Skeletal muscle tissue (tissue), 3 donors: ENCODE measurements at regions not wholly inside any gene's neighbourhood (a gene's known extent, or its start where the extent isn't known, plus 50 kb on each side); places are given as distances from the start of the nearest gene placed in this dataset.

ENCODE experiments used
- H3K27ac ChIP-seq: one replicate; pipeline ENCODE4 v1.7.0; 2013; ENCODE audit warnings: mild to moderate bottlenecking, low read depth, low read length, inconsistent platforms
- H3K27me3 ChIP-seq, 3 donors: one replicate each; pipeline ENCODE4 v1.7.0; 2013; ENCODE audit warnings: low read length in 3 of 3; ENCODE audit not compliant: control insufficient read depth in 3 of 3, insufficient read depth in 3 of 3
- H3K36me3 ChIP-seq, 3 donors: one replicate each; pipeline ENCODE4 v1.7.0; 2013; ENCODE audit warnings: low read length in 3 of 3; ENCODE audit not compliant: control insufficient read depth in 3 of 3, insufficient read depth in 3 of 3
- H3K4me1 ChIP-seq, 3 donors: one replicate each; pipeline ENCODE4 v1.7.0; 2013; ENCODE audit warnings: low read length in 3 of 3, mild to moderate bottlenecking in 3 of 3; ENCODE audit not compliant: control insufficient read depth in 3 of 3, insufficient read depth in 3 of 3
- H3K4me3 ChIP-seq, 3 donors: one replicate each; pipeline ENCODE4 v1.7.0; 2013; ENCODE audit warnings: low read length in 3 of 3
- H3K9ac ChIP-seq, 3 donors: one replicate each; pipeline ENCODE4 v1.7.0; 2013; ENCODE audit warnings: low read length in 3 of 3, mild to moderate bottlenecking in 3 of 3, moderate library complexity in 2 of 3, low read depth in 1 of 3
- H3K9me3 ChIP-seq, 3 donors: one replicate each; pipeline ENCODE4 v1.7.0; 2013; ENCODE audit warnings: low read length in 3 of 3; ENCODE audit not compliant: control insufficient read depth in 3 of 3
- donor health status: Osteomylitis.

DNA sequence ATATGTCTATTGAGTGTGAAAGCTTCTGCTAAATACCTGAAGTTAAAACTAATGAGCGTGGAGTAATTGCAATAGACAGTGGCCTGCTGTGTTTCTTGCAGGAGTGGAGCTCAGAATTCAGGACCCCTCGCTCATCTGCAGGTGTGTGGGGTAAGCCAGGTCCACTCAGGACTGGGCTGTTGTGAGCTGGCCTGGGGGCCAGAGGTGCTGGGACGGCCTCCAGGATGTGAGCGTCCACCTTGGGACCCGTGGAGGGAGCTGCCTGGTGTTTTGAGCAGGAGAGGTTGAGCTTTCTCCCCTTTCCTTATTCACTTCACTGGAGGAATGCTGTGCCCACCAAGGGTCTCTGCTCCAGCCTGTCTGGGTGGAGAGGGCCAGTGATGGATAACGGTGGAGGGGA lies 681.2 kb downstream of the BRD1 start:
- Histone ChIP-seq H3K4me3 (no peak overlapping the region), H3K9me3 (peaks cover 0 to 4% (median 0%) of the 10 kb centered on the region in 3 donors), H3K27me3 (peaks cover 2 to 21% (median 6%) of the 10 kb centered on the region in 3 donors), H3K36me3 (no peaks in the 10 kb centered on the region), H3K9ac (no peak overlapping the region), H3K27ac (no peak overlapping the region), H3K4me1 (no peaks in the 10 kb centered on the region)

DNA sequence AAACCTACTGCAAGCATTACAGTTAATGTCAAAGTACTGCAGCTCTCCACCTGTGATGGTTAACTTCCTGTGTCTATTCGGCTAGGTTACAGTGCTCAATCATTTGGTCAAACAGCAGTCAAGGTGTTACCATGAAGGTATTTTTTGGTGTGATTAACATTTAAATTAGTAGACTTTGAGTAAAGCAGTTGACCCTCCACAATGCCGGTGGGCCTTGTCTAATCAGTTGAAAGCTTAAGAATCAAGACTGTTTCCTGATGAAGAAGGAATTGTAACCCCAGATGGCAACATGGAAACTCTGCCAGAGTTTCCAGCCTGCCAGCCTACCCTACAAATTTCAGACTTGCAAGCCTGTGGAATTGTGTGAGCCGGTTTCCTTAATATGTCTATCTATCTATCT lies 683.9 kb downstream of the BRD1 start:
- no peaks in the 10 kb centered on the region for H3K4me1 ChIP-seq
- H3K36me3 ChIP-seq, result no peaks in the 10 kb centered on the region
- peaks cover 2 to 32% (median 8%) of the 10 kb centered on the region in 3 donors for H3K27me3 ChIP-seq
- H3K9ac ChIP-seq, result no peak overlapping the region
- H3K4me3 ChIP-seq, result no peak overlapping the region
- H3K27ac ChIP-seq, result no peak overlapping the region
- H3K9me3 ChIP-seq, result peaks cover 0 to 4% (median 0%) of the 10 kb centered on the region in 3 donors

DNA sequence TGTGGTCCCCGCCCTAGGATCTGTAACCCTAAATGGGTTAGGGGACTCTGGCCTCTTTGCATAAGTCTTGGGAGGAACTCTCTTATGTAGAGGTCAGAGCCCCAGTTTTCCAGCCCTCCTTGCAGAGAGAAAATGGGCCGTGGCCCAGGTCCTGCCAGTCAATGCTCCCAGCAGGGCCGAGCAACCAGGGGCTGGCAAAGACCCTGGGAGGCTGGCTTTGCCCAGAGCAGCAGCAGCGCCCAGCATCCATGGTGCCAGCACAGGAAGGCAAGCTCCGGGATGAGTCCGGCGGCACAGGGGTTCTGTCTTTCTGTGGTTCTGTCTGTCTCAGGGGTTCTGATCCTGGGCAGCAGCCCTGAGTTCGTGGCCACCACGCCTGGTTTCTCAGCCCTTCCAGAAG lies 684.8 kb downstream of the BRD1 start:
- Histone ChIP-seq H3K27me3 (peaks cover under 1 to 28% (median 8%) of the 10 kb centered on the region in 3 donors), H3K9ac (no peak overlapping the region)

DNA sequence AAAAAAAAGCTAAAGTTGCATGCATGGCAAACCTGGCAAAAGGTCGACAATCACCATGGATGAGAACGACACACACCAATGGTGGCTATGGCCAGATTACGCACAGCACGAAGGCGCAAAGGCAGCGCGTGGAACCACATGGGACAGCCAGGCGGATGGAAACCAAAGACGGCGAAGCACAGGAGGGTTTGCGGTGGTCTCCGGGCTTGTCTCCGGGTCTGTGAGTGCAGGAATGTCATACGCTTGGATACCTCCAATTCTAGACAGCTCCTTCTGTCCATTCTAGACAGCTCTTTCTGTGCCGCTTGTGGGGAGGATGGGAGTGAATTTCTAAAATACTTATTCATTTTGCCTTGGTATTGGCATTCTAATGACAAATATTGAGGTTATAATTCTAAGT lies 685.4 kb downstream of the BRD1 start:
- Histone ChIP-seq H3K9ac (no peak overlapping the region), H3K36me3 (no peaks in the 10 kb centered on the region), H3K4me3 (no peak overlapping the region), H3K4me1 (no peaks in the 10 kb centered on the region), H3K27me3 (peaks cover 0 to 26% (median 8%) of the 10 kb centered on the region in 3 donors), H3K9me3 (peaks cover 0 to 4% (median 0%) of the 10 kb centered on the region in 3 donors), H3K27ac (no peak overlapping the region)

More for the DNA sequence above, 684.8 kb downstream of the BRD1 start:
- H3K36me3 ChIP-seq, result no peaks in the 10 kb centered on the region
- H3K4me3 ChIP-seq, result no peak overlapping the region
- peaks cover 0 to 4% (median 0%) of the 10 kb centered on the region in 3 donors for H3K9me3 ChIP-seq
- H3K4me1 ChIP-seq, result no peaks in the 10 kb centered on the region
- no peak overlapping the region for H3K27ac ChIP-seq

DNA sequence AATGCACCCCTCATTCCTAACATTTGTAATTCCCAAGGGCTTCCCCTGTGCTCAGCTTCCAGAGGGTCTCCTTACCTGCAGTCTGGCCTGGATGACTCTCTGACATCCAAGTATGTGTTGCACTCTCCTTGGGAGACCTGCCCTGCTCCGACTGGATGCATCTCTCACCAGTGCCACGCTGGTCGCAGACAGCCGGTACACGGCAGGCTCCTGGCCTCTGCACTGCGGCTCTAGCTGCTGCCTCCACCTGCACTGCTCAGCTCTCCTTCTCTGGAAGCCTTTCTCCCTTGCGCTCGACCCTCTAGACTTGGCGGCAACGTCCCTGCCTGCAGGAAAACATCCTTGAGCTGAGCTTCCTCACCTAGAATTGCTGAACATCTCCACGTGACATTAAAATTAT lies 685.9 kb downstream of the BRD1 start:
- Histone ChIP-seq H3K4me3 (no peak overlapping the region), H3K4me1 (no peaks in the 10 kb centered on the region), H3K27ac (no peak overlapping the region), H3K27me3 (peaks cover 0 to 26% (median 8%) of the 10 kb centered on the region in 3 donors), H3K9me3 (peaks cover 0 to 4% (median 0%) of the 10 kb centered on the region in 3 donors), H3K9ac (no peak overlapping the region), H3K36me3 (no peaks in the 10 kb centered on the region)

DNA sequence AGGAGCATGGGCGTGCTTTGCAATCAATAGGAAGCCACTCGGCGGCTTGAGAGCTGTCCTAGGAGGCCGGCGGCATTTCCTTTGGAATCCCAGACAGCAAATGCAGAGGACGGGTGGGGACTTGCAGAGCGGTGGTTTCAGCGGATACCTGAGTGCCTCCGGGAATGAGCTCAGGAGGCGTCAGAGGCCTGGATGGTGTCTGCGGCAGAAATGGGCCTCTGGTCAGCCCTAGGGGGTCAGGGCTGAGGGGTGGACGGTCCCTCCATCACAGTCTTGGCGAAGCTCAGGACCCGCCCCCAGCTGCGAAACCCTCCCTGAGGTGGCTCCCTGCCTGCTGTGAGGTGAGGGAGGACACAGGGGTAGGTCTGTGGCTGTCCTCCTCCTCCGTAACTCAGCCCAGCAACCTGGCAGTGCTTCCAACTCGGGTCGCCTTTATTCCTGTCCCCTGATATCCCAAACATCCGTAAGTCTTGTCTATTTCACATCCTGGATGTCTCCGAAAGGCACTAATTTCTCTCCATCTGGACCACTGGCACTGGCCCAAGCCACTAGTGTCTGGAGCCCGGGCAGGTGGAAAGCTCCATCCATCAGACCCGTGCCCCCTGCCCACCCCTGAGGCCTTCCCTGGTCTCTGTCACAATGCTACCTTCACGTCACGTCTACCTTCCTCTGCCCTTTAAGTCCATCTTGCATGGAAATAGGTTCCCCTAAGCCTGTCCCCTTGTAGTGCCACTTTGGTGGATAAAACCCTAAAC lies 686.6 kb downstream of the BRD1 start:
- no peaks in the 10 kb centered on the region for H3K4me1 ChIP-seq
- H3K36me3 ChIP-seq, result no peaks in the 10 kb centered on the region
- no peak overlapping the region for H3K27ac ChIP-seq
- no peak overlapping the region for H3K4me3 ChIP-seq
- no peak overlapping the region for H3K9ac ChIP-seq
- H3K9me3 ChIP-seq, result peaks cover 0 to 4% (median 0%) of the 10 kb centered on the region in 3 donors
- peaks cover 0 to 24% (median 8%) of the 10 kb centered on the region in 3 donors for H3K27me3 ChIP-seq

DNA sequence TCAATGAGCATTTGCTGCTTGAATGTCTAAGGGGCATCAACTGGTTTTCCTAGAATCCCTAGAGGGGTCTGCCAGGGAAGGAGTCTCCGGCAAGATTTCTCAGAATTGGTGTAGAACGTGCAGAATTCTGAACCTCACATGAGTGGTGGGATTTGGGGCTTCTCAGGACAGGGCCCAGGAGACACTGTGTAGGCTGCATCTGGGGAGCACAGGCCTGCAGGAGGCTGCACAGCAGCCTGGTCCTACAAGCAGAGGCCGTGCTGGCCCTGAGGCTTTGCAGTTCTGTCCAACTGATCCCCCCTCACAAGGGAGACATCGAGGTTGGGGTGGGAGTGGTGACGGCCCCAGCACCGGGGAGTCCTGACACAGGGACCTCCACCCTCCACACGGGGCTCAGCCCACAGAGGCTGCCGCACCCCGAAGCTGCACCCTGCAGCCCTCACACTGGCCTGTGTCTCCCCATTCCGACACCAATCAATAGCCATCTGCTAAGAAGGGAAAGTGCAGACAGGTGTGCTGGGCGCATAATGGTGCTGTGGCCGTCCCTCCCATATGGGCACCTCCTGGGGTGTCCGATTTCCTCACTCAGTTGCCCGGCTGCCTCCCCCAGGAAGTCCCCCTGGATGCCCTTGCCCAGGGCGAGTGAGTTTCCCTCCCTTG lies 688.1 kb downstream of the BRD1 start:
- H3K9me3 ChIP-seq, result no peaks in the 10 kb centered on the region
- no peak overlapping the region for H3K27ac ChIP-seq
- H3K27me3 ChIP-seq, result peaks cover 0 to 24% (median 8%) of the 10 kb centered on the region in 3 donors
- H3K36me3 ChIP-seq, result no peaks in the 10 kb centered on the region
- no peak overlapping the region for H3K9ac ChIP-seq
- no peak overlapping the region for H3K4me3 ChIP-seq
- no peaks in the 10 kb centered on the region for H3K4me1 ChIP-seq

DNA sequence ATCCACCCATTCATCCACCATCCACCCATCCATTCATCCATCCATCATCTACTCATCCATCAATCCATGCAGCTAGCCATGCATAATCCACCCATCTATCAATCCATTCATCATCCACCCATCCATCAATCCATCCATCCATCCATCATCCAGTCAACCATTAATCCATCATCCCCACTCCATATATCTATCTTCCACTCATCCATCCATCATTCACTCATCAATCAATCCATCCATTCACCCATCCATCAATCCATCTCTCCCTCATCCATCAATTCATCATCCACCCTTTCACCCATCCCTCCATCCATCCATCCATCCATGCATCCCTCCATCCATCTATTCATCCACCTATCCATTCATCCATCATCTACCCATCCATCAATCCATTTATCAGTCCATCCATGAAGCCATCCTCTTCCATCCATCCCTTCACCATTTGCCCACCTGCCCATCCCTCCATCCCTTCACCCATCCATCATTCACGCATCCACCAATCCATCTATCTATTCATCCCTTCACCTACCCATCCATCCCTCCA lies 689.4 kb downstream of the BRD1 start:
- Histone ChIP-seq H3K9ac (no peak overlapping the region), H3K27ac (no peak overlapping the region), H3K4me1 (no peaks in the 10 kb centered on the region), H3K4me3 (no peak overlapping the region), H3K9me3 (no peaks in the 10 kb centered on the region), H3K36me3 (no peaks in the 10 kb centered on the region), H3K27me3 (peaks cover 0 to 32% (median 11%) of the 10 kb centered on the region in 3 donors)

DNA sequence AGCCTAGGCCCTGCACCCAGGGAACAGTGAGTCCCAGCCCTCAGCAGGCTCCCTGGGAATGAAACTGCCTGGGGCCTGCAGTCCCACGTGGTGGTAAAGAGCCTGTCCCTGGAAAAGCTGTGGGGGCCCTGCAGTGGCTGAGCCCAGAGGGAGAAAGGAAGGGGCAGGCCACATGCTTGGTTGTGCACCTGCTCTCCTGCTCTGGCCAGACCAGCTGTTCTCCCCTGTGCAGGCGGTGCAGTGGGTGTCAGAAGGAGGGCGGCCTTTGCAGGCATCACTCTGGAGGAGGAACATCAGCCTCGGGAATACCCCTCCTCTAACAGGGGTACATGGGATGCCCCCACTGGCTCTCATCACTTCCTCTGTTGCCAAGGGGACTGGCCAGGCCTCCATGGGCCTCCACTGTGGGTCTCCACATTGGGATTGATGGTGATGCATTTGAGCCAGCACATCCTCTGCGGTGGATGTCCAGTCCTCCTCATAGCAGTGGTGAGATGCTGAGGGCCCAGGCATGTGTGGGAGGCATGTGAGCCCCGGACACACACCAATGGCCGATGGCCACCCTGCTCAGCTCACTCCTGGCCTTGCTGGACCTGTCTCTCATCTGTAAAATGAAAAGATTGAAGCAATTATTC lies 690.4 kb downstream of the BRD1 start:
- H3K9ac ChIP-seq, result no peak overlapping the region
- no peak overlapping the region for H3K27ac ChIP-seq
- no peaks in the 10 kb centered on the region for H3K36me3 ChIP-seq
- H3K4me3 ChIP-seq, result no peak overlapping the region
- no peaks in the 10 kb centered on the region for H3K9me3 ChIP-seq
- no peaks in the 10 kb centered on the region for H3K4me1 ChIP-seq
- H3K27me3 ChIP-seq, result peaks cover 0 to 32% (median 11%) of the 10 kb centered on the region in 3 donors

DNA sequence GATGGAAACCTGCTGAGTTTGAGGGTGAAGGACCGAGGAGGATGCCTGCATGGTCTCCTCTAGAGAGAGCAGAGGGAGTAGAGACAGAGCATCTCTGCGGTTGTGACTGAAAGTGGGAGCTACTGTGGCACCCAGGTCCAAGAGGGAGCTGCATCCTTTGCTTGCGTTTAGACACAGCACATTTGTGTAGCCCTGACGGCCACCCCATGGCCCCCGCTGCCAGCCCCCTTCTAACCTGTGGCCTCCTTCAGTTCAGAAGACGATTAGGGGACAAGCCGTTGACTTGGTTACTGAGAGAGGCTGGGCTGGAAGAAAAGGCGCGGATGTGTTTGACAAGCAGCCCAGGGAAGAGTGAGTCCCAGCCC lies 690.9 kb downstream of the BRD1 start:
- Histone ChIP-seq H3K36me3 (no peaks in the 10 kb centered on the region), H3K4me1 (no peaks in the 10 kb centered on the region), H3K27me3 (peaks cover 0 to 30% (median 11%) of the 10 kb centered on the region in 3 donors), H3K27ac (no peak overlapping the region), H3K9ac (no peak overlapping the region), H3K9me3 (no peaks in the 10 kb centered on the region), H3K4me3 (no peak overlapping the region)
